Hepatic stellate cell (primary cell): ENCODE measurements at regions not wholly inside any gene's neighbourhood (a gene's known extent, or its start where the extent isn't known, plus 50 kb on each side); places are given as distances from the start of the nearest gene placed in this dataset.
"Not testable (repeated sequence)": the region's sequence is repeated elsewhere in the genome, so short reads cannot be mapped to it uniquely, and the experiment has no call there.

ENCODE experiments used
- DNase-seq: peaks from one replicate; pipeline ENCODE4 v3.0.0; 2011; ENCODE audit warnings: low spot score

GRCh38 chr6:137969874-137970273 lies 102.8 kb downstream of the TNFAIP3 start:
- no peak for DNase-seq

- DNase-seq, result no peak
These were observed 103.3 kb downstream of the TNFAIP3 start for GRCh38 chr6:137970368-137970767.

GRCh38 chr6:137973201-137973600 lies 106.1 kb downstream of the TNFAIP3 start:
- no peak for DNase-seq

DNA sequence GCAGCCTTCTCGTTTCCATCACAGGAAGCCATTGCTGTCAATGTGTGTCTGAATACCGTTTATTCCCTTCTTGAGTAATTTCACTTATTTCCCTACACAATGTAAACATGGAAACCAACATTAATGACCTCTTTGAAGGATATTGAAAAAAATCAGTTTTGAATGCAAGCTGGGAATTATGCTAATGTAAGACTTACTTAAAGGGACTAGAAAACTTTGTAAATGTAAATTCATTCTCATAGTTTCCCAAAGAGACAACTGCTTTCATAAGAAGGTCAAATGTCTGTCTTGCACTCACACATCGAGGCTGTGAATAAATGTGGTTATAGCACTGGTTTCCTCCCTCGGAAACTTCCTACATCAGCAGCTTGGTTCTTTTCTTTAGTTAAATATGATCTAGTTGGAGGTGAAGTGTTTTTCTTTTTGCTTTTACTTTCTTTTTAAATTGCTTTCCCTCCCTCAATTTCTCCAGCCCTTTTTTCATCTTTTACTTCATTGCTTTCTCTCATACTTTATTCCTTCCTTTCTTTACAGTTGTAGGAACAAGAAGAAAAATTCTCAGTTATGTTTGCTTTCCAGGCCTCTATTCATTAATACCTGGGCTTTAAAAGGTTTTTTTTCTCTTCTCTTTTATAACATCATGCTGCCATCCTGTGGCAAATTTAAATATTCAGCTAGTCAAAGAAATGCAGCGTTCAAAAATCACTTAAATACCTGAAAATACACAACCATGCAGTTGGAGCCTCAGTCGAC lies 108.3 kb downstream of the TNFAIP3 start:
- DNase-seq, result no peak

DNA sequence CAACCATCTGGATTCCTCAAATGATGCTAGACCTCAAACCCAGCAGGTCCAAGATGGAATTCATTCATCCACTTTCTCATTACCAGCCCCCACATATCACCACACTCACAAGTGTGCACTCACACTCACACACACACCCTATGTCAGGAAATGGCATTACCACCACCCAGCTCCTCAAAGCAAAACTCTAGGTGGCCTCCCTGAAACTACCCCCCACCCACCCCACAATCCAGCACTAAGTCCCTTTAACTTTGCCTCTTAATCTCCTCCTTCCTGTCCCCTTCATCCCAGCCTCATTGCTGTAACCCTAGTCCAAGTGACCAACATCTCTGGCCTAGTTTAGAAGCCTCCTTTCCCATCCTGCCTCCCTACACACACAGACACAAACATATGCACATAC lies 109.4 kb downstream of the TNFAIP3 start:
- no peak for DNase-seq

- DNase-seq, result no peak
These were observed 110.1 kb downstream of the TNFAIP3 start for GRCh38 chr6:137977206-137977605.

DNA sequence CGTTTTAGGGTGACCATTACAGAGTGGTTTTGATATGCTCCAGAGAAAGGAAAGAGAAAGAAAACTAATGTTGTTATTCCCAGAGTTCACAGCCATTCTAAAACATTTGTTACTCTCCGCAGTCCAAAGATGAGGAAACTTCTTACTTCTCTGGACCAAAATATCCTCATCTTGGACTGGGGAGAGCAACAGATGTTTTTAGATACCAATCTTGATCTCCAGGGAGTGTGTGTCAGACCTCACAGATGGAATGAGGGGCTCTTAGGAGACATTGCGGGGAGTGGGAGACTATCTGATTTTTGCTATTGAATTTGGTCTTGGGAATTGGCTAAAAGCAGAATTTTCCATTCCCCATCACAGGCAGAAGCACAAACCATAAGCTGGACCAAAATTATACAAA lies 110.8 kb downstream of the TNFAIP3 start:
- no peak for DNase-seq

- DNase-seq, result no peak
These were observed 111.3 kb downstream of the TNFAIP3 start for GRCh38 chr6:137978252-137978896.

DNA sequence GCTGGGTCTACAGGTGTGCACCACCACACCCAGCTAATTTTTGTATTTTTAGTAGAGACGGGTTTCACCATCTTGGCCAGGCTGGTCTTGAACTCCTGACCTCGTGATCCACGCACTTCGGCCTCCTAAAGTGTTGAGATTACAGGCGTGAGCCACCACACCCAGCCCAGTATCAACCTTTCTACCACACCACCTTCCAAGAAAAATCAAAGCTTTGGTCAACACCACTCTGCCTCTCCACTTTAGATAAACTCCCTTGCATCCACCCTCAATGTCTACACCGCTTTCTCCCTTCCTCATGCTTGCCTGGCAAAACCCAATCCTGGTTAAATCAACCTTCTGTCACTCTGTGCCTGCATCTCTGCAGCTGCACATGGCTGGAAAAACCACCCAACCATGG lies 112.2 kb downstream of the TNFAIP3 start:
- not testable (repeated sequence) for DNase-seq

DNA sequence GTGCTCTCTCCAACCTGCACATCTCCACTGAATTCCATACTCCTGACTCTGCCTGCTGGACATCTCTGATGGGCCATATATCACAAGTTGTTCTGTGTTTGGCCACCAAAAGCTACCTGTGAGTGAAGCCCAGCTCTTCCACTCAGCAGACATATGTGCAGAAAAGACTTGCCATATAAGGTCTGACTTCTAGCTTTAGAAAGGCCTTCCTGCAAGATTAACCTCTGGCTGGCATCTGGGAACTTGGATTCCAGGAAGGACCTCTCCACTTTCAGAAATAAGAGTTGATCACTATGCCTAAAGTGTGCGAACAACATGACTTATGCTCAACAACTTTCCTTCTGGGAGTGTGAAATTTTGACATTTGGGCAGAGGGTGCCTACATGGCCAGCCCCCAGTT lies 113.7 kb downstream of the TNFAIP3 start:
- no peak for DNase-seq

DNA sequence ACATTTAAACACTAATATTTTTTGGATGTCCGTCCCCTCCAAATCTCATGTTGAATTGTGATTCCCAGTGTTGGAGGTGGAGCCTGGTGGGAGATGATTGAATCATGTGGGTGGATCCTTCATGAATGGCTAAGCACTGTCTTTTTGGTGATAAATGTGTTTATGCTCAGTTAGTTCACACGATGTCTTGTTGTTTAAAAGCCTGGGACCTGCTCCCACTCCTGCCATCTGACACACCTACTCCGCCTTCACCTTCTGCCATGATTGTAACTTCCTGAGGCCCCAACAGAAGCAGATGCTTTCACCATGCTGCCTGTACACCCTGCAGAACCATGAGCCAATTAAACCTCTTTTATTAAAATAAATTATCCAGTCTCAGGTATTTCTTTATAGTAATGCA lies 114.7 kb downstream of the TNFAIP3 start:
- DNase-seq, result no peak

DNA sequence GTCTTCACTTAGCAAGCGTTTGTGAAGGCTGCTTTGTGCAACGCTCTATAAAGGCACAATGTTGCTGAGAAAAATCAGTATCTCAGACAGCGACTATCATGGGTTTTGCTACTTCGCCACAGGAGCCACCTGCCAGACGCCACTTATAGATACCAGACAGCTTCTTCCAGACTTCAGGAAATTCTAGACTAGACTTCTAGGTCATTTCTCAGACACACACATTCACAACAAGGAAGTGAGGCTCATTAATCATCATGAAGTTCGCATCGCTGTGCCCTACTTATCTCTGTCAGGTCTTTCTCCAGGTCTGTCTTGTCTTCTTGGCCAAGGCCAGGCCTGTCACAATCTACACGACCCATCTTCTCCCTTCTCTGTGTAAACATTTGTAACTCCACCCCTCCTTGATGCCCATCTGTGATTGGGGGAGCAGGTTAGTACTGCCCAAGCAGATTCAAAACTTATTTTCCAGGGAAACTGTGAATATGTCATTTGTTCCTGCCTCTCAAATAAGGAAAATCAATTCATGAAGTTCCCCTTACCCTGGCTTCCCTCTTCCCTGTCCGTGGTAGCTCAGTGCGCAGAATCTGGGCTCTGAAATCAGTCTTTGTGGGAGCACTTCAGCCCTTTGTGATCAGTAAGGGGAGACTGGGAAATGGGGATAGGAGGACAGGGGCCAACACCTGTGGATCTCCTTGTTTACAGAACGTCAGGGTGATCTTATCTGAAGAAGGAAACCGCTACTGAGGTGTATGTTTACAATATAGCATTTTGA lies 115.5 kb downstream of the TNFAIP3 start:
- no peak for DNase-seq

GRCh38 chr6:137983269-137983668 lies 116.2 kb downstream of the TNFAIP3 start:
- no peak for DNase-seq

- DNase-seq, result no peak
These were observed 117.6 kb downstream of the PERP start for GRCh38 chr6:137989664-137990063.

DNA sequence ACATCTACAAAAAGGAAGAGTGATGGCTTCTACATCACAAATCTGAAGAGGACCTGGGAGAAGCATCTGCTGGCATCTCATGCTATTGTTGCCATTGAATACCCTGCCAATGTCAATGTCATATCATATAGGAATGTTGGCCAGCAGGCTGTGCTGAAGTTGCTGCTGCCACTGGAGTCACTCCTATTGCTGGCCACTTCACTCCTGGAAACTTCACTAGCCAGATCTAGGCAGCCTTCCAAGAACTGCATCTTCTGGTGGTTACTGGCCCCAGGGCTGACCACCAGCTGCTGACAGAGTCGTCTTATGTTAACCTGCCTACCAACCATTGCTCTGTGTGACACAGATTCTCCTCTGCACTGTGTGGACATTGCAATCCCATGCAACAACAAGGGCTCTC lies 111.8 kb downstream of the PERP start:
- no peak for DNase-seq

- no peak for DNase-seq
These were observed 108.7 kb downstream of the PERP start for GRCh38 chr6:137998461-137999019.

GRCh38 chr6:137999815-138000214 lies 107.4 kb downstream of the PERP start:
- no peak for DNase-seq

- DNase-seq, result no peak
These were observed 106.3 kb downstream of the PERP start for GRCh38 chr6:138000941-138001340.

DNA sequence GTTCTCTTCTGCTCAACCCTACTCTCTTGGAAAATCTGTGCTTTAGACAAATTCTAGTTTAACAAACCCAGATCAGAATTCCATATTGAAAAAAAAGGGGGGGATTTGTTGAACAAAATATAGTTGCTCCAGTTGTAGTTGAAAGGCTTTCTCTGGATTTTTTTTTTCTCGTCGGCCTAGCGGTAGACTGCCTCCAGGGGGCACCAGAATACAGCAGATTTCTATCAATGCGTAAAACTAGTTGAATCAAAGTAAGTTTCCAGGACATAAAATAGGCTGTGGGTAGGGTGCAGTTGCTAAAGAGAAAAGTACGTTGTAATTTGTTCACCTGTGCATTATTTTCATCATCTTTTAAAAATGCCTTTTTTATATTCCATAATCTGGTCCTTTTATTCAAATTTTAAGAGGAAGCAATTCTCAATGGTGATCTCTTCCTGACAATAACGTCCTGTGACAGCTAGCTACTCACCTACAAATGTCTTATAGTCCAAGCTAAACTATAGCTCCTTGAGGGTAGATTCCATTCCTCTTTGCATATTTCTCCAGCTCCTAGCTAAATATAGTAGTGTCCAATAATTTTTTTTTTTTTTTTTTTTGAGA lies 105.4 kb downstream of the PERP start:
- peak; percentile 22 for DNase-seq

DNA sequence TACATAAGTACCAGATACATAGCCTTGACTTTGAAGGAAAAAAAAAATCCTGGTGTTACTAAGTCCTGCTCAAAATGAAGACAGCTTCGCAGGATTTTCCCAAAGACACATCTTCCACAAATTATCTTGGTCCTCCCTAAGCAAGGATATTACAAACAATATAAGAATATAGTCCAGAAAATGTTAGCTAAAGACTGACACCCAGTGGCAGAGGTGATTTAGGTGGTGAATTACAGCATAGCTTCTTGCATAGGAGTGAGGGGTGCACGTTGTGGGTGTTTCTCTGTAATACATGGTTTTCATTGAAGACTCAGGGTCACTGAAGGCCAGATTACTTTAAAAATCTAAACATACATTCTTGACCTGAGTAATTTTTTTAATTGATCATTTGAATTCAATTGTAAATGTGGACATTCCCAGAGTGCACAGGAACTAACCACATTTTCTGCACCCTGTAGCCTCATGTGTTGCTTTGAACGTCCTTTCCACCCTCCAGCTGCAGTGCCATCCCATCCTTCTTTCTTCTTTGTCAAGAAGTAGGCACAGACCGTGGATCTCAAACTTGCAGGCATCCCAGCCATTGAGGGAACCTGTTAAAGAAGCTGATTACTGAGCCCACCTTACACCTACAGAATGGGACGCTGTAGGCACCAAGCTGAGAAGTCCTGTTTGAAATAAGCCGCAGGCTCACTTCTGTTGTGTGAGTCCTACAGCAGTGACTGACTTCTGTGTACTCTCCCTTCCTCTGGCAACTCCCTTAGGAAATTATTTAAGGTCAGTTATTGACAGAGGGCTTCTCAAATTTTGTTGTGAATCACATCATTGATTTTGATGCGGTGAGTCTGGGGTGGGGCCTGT lies 102.6 kb downstream of the PERP start:
- DNase-seq, result peak; percentile 28

DNA sequence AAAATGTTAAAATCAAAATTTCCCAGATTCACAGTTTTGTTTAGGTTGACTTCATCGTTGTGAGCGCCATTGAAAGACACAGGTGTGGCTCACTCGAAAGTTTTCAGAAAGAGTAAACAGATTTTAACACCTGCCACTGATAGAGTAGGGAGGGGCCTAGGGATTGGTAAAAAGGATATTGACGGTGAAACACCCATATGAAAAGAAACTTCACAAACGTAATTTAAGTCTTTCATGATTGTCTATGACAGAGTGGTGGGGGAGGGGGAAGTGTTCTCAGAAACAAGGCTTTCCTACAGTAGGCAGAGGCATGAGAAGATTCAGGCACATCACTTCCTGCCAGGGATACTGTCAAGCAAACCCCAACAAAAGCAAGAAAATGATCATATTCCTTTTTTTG lies 101.4 kb downstream of the PERP start:
- DNase-seq, result no peak
